Stromal cell of bone marrow (primary cell): ENCODE measurements at regions not wholly inside any gene's neighbourhood (a gene's known extent, or its start where the extent isn't known, plus 50 kb on each side); places are given as distances from the start of the nearest gene placed in this dataset.
"Not testable (repeated sequence)": the region's sequence is repeated elsewhere in the genome, so short reads cannot be mapped to it uniquely, and the experiment has no call there.

Experiments used
- DNase-seq: peaks from one replicate; pipeline ENCODE4 v3.0.0-alpha.2; 2012; ENCODE audit warnings: low read depth

DNA sequence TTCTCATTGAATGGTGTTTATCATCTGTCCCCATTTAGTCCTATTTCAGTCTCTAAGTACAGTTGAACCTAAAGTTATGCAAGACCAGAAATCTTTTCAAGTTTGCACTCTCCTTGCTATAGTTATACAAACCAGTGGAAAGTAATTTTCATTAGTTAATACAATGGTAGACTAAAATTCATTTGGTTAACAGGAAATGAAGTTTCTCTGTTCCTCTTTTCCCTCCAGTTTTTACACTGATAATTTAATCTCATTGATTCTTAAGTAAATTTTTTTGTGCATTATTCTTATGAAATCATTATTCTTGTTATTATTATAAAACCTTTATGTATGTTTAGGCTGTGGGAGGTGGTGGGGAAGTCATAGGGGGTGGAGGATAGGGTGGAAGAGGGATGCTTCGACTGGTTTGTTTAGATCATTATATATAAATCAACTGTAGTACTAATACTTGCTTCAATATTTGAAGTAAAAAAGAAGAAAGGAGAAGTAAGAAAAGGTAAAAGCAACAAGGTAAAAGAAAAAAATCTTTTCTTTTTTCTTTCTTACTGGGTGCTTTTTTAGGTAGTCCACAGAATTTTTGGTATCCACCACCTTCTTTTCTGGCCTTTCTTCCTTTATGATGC, 104.1 kb downstream of the GPR85 start:
- no peak for DNase-seq

DNA sequence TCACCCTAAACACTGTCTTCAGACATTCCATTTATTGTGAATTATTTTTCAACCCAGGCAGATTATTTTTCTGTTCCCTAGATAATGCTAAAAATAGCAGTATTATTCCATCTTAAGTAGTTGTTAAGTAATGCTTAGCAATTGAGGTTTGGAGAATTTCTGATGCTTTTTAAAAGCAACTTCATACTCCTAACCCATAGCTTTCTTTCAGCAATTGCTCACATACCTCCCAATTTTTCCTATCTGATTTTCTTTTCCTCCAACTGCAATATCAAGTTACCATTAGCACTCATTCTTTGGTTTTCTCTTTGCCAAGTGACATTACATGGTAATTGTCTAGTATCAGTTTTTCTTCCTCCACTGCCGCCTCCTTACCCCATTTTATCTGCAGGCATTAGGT, 104.7 kb downstream of the GPR85 start:
- no peak for DNase-seq

DNA sequence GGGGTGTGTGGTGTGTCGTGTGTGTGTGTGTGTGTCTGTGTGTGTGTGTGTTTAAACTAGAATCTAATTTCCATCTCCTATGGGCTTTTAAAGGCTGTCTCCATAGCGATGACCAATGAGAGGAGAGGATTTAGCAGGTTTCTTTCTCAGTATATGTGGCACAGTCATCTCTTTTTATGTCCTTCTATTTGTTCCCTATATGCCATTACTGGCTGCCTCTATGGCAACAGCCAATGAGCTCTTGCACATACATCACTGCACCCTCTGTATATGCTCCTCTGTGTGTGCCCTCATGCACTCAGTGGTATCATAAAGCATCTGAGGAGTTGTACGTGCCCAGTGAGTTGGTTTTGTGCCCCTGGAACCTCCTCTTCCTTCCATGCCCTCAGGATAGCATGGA, 107.6 kb downstream of the GPR85 start:
- DNase-seq: not testable (repeated sequence)

DNA sequence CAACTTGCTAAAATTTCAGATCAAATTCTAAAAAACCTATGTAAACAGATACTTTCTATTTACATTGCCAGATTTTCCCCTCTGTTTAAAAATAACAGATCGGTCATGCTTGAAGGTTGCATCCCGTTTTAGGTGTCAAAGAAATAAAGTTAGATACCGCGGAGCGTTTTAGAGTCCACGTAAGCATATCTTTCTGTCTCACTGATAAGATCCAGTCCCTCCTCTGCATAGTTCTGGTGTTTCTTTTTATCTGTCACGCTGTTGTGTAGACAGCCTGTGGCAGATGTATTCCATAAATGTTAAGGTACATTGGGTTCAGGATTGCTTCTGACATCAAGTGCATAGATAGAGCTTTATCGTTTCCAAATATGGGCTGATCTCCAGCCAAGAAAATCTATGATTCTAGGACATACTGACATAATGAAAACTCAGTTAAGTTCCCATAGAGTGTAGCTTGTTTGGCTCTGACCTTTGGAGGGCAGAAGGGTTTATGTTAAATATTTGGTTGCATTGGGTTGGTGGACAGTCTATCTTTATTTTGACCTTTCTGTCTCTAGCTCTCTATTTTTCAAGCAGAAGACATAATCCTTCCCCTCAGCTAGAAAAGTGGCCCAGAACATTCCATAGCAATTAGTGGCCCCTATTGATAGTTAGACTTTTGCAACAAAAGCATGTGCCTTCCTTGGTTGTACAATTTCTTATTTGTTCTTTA, 109.2 kb downstream of the GPR85 start:
- not testable (repeated sequence) for DNase-seq

DNA sequence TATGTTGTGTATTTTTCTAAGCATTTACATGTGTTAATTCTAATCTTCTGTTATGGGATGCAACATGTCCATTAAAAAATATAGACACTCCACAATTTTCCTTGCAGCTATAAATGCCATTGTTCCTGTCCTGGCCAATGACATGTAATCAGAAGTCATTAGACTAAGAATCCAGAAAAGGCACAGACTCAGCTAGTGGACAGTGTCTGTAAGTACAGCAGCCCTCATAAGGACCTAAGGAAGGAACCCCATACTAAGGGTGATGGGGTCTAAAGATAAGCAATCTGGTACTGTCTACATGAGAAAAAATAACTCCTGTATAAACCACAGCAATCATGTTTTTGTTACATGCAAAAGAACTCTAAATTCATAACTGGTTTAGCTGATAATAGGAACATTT, 115.9 kb downstream of the GPR85 start:
- no peak for DNase-seq

DNA sequence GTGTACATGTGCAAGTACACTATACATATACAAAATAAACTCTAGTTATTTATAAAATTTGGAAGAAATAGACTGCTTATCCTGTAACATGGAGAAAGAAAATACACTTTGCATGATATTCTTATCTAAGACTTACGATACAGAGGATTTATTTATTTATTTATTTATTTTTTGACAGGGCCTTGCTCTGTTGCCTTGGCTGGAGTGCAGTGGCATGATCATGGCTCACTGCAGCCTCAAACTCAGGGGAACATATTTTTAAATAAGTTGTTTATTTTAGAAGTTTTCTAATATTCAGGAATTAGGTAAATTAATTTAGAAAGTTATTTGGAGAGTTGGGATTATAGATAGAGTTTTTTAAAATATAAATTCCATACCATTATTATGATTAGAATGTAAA, 116.7 kb downstream of the GPR85 start:
- no peak for DNase-seq

DNA sequence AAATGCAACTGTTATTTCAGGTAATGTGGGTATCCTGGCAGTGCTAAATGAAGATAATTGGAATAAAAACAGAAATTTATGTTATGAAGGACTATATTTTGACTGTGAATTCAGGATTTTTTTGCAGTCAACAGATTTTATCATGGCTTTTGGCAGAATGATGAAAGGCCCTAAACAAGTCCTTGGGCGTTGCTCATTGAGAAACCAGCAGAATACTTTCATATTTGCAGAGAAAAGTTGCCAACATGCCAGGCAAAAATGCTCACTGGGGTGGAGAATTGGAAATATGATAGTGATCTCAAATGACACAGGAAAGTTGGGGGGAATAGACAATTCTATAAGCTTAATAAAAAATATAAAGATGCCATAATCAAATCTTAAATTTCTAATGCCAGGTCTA, 121.1 kb downstream of the GPR85 start:
- DNase-seq: no peak

DNA sequence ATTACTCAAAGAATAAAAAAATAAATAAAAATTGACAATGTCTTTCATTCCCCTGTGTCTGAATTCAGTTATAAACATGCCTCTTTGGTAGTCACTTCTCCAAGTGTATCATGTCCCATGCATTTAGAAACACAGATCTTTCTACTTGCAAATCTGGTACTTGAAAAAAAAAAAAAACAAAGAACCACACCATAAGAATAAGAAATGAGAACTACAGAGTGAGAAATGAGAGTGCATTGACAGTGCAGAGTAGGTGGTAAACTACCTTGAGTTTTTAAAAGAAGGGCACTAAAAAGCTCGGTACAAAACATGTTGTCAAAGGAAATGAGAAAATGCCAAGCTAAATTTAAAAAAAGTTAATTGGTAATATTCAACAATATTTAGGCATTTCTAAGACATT, 123.0 kb downstream of the GPR85 start:
- no peak for DNase-seq

DNA sequence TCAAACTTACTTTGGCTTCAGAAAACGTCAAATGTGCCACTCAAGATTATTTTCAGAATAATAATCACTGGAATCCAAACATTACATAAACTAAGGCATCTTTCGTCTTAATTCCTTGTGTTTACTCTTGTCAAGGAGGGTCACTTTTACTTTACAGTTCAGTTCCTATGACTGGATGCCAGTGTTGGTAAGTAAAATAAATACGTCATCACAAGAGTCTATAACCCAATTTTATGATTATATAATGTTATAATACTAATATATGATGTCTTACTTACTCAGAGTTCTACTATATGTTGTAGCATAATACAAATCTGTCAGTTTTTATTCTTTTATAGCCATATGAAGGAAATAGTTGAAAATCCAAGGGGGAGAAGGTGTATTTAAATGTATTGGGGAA, 123.8 kb downstream of the GPR85 start:
- DNase-seq: no peak

DNA sequence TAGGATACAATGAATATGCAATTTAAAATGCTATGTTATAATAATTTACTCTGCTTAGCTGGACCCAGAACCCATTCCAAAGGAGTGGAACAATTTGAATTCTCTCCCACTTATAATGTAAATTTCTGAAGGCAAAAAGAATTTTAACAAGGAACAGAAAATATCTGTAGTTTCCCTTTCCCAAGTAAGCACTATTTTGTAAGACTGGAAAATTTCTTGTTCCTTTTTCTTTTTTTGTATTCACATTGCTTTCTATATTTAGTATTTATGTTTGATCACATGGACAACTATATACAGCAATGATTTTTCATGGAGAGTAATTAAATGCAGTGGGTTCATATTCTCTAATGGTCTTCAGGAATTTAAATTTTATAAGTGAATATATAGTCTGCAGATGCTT, 127.4 kb downstream of the GPR85 start:
- DNase-seq: no peak

DNA sequence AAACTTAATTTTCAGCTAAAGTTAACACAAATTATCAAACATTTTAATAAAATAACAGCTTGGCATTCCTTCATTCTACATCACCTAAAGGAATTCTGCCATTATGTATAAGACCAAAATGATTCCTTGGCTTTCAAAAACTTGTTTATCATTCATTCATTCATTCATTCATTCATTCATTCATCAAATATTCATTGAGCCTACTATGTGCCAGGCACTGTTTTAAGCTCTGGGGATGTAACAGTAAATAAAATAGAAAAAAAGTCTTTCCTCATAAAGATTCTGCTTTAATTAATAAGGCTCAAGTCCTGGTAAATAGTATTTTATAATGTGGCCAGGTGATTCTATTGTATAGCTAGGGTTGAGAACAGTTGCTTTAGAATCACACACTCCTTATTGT, 127.9 kb downstream of the GPR85 start:
- no peak for DNase-seq

DNA sequence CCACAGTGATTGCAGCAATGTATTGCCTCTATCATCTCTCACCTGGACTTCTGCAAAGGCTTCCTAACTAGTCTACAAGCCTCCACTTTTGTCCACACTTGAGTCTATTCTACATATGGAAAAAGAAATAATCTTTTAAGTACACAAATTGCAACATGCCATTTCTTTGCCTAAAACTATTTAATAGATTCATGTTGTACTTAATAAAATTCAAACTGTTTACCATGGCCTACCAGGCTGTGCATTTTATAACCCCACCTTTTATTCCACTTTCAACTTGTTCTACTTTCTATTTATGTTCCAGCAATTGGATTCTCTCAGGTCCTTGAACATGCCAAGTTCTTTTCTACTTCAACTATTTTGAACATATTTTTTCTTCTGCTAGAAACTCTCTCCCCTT, 128.7 kb downstream of the GPR85 start:
- no peak for DNase-seq

DNA sequence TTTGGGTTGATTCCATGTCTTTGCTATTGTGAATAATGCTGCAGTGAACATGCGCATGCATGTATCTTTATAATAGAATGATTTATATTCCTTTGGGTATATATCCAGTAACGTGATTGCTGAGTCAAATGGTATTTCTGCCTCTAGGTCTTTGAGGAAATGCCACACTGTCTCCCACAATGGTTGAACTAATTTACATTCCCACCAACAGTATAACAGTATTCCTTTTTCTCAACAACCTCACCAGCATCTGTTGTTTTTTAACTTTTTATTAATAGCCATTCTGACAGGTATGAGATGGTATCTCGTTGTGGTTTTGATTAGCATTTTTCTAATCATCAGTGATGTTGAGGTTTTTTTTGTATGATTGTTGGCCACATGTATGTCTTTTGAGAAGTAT, 133.6 kb downstream of the GPR85 start:
- not testable (repeated sequence) for DNase-seq

DNA sequence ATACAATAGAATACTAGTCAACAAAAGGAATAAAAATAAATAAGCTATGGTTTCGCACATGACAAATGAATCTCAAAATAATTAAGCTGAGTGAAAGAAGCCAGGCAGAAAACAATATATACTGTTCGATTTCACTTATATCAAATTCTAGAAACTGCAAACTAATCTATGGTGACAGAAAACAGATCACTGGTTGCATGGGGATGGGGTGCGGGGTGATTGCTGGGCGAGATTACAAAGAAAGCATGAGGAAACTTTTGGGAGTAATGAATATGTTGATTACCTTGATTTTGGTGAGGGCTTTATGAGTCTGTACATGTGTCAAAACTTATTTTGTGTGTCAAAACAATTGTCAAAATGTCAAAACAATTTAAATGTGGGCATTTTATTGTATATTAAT, 135.6 kb downstream of the GPR85 start:
- DNase-seq: no peak

DNA sequence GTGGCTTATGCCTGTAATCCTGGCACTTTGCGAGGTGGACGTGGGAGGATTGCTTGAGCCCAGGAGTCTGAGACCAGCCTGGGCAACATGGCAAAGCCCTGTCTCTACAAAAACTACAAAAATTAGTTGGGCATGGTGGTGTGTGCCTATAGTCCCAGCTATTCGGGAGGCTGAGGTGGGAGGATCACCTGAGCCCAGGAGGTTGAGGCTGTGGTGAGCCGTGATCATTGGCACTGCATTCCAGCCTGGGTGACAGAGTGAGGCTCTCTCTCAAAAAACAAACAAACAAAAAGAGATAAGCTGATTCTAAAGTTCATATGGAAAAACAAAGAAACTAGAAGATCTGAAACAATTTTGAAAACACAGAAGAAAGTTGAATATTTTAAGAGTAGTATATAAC, 136.9 kb downstream of the GPR85 start:
- DNase-seq: not testable (repeated sequence)

DNA sequence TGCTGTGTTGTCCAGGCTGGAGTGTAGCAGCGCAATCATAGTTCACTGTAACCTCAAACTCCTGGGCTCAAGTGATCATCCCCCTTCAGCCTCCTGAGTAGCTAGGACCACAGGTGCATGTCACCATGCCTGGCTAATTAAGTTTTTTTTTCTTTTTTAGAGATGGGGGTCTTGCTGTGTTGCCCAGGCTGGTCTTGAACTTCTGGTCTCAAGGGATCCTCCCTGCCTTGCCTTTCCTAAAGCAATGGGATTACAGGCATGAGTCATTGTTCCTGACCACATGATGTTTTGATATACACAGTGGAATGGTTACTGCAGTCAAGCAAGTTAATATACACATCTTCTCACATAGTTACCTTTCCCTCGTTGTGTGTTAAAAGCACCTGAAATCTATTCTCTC, 140.3 kb downstream of the GPR85 start:
- DNase-seq: no peak

DNA sequence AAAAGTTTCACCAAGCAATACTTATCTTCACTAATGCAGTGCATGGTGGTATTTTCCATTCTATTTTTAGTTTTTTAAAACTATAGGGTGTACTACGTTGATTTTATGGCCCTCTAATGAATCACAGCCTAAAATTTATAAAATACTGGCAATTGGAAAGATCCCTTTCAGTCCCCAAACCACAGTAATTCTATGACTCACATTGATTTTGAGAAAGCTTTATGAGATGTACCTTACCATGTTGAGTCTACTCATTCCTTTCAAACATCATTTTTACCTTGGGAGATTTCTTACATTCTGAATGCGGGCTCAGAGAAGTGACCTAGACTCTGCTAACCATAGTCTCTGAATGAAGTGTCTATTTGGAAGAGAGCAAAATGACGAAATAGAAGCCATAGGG, 141.6 kb downstream of the GPR85 start:
- DNase-seq: no peak

DNA sequence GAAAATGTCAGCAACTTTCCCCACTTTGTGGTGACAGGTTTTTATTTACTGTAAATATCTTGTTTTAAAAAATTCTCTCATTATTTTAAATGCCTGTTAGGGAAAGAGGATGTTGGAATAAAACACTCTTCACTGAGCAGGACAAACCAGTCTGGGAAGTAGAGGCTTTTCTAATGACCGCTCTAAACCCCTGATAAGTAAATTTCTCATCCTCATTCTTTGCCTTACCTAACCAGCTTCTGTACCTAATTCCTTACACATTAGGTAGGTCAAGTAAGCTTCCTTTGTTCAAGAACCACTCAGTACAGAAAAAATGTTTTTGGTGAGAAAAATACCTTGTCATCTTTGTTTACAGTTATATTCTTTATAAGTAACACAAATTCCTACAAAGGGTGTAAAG, 143.6 kb downstream of the GPR85 start:
- no peak for DNase-seq

DNA sequence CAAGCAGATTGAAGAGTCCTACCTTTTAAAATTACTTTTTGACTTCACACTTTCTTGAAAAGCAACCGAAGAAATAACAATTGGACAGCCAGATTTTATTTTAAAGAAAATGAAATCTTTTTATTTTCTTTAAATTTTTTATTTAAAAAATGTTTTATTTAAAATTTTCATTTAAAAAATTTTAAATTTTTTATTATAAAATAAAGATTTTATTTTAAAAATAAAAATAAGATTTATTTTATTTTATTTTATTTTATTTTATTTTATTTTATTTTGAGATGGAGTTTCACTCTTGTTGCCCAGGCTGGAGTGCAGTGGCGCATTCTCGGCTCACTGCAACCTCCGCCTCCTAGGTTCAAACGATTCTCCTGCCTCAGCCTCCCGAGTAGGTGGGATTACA, 144.5 kb downstream of the GPR85 start:
- not testable (repeated sequence) for DNase-seq

DNA sequence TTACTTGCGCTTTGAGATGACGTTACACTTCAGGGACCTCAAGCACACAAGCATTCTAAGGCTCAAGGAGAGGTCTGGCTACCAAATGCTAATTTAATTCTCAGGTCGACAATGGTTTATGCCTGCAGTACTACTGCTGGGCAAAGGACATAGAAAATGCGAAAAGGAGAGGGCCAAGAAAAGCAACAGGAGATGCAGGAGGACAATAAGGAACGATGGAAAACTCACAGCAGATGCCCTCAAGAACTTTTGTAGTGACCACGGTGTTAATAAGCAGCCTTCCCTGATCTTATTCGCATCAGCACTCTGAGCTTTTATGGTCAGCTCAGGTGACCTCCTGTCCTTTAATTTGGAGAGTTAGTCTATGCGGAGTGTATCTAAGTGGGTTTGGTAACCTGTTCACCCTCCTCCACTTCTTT, 146.3 kb downstream of the GPR85 start:
- DNase-seq: no peak

DNA sequence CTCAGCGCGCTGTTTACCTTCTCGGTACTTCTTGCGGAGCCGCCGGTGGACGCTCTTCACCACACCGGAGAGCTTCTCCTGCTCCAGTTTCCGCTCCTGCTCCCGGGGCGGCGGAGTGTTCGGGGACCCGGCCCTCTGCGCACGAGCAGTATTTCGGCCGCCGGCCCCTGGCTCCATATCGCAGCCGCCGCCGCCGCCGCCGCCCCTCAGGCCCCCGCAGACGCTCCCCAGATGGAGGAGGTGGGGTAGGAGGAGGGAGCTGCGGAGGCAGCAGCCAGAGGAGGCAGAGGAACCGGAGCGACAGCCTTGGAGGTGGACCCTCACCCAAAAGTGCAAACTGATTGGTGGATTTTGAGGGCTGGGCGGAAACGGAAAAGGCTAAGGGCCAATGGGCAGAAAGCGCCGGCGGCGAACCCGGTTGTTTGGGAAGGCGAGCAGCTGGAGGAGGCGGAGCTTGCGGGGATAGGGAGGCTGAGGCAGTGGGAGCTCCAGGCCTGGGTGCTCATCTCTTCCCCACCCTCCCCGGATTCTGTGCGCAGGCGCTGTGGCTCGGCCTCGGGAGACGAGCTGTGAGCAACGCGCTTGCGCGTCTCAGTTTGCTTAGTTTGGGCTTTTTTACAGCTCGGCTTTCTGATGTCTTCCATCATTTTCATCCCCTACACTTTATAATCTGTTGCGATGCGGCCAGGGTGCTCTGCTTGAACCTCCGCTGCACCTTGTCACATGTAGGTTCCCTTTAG, 146.9 kb downstream of the GPR85 start:
- peak; percentile 99 for DNase-seq

DNA sequence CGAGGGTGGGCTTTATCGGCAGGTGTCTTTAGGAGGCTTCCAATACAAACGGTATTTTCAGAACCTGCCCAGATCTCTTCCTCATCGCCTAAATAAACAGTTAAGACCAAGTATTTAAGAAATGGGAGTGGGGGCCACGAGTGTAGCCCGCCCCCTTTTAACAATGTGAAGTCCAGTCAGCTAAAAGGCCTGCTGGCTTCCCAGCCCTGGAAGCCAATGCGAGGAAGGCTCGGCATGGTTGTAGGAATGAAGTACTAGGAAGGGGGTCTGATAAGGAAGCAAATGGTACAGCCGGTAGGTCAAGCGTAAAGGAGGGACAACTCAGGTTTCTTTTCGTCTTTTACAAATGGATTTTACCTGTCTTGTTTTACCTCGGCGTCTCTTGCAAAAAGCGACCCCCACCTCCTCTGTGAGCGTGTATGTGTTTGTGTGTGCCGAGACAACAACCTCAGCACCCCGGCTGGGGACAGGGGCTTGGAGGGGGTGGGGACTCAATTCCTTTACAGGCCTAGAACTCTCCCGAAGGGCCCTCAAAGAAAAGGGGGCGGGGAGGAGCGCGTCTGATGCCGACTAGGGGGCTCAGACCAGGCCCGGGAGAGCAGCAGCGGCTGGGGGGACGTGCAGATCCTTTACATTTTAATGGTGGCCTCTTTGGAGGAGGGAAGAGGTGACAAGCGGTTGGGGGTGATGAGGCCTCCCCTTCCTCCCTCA, 147.6 kb downstream of the GPR85 start:
- DNase-seq: no peak
